DOHH2 (cell line): ENCODE measurements at regions not wholly inside any gene's neighbourhood (a gene's known extent, or its start where the extent isn't known, plus 50 kb on each side); places are given as distances from the start of the nearest gene placed in this dataset.

Experiments used
- H3F3A ChIP-seq: fragments of 200-600 bp; sonication (generic), shearing (Covaris generic); 2 replicates; pipeline ENCODE4 v1.6.0; 2016; ENCODE audit warnings: antibody characterized with exemption, mild to moderate bottlenecking; ENCODE audit not compliant: control insufficient read depth, insufficient read depth
- H3K27ac ChIP-seq: fragments of 200-600 bp; sonication (generic); 2 replicates; pipeline ENCODE4 v1.5.1; 2014; ENCODE audit warnings: low read depth, mild to moderate bottlenecking, low read length, moderate library complexity
- H3K27me3 ChIP-seq: fragments of 200-600 bp; sonication (generic); 2 replicates; pipeline ENCODE4 v1.6.1; 2014; ENCODE audit warnings: mild to moderate bottlenecking, low read length, mixed read lengths; ENCODE audit not compliant: control insufficient read depth
- H3K36me3 ChIP-seq: fragments of 200-600 bp; sonication (generic); 2 replicates; pipeline ENCODE4 v1.6.1; 2014; ENCODE audit warnings: mild to moderate bottlenecking, low read length, moderate library complexity, mixed read lengths; ENCODE audit not compliant: control insufficient read depth
- H3K4me1 ChIP-seq: fragments of 200-600 bp; sonication (generic); 2 replicates; pipeline ENCODE4 v1.6.1; 2014; ENCODE audit warnings: mild to moderate bottlenecking, low read length, mixed read lengths; ENCODE audit not compliant: control insufficient read depth
- H3K4me2 ChIP-seq: fragments of 200-600 bp; sonication (generic); 2 replicates; pipeline ENCODE4 v1.6.0; 2014; ENCODE audit warnings: mild to moderate bottlenecking, low read length, moderate library complexity
- H3K4me3 ChIP-seq: fragments of 200-600 bp; sonication (generic); 2 replicates; pipeline ENCODE4 v1.5.1; 2014; ENCODE audit warnings: mild to moderate bottlenecking, low read length, mixed read lengths
- H3K79me2 ChIP-seq: fragments of 200-600 bp; sonication (generic); 2 replicates; pipeline ENCODE4 v1.6.1; 2014; ENCODE audit warnings: mild to moderate bottlenecking, low read length, mixed read lengths; ENCODE audit not compliant: control insufficient read depth
- H3K9me2 ChIP-seq: fragments of 200-600 bp; sonication (generic); replicated peaks from 2 replicates; pipeline ENCODE4 v1.6.1; 2014; ENCODE audit warnings: mild to moderate bottlenecking, low read length, mixed read lengths; ENCODE audit not compliant: control insufficient read depth
- H3K9me3 ChIP-seq: fragments of 200-600 bp; sonication (generic); 2 replicates; pipeline ENCODE4 v1.6.1; 2014; ENCODE audit warnings: antibody characterized with exemption, low read length, mixed read lengths; ENCODE audit not compliant: control insufficient read depth, insufficient read depth
- H4K20me1 ChIP-seq: fragments of 200-600 bp; sonication (generic); 2 replicates; pipeline ENCODE4 v1.6.0; 2014; ENCODE audit warnings: low read depth, mild to moderate bottlenecking, antibody characterized with exemption, low read length, moderate library complexity; ENCODE audit not compliant: control insufficient read depth, insufficient read depth
- EZH2phosphoT487 ChIP-seq: fragments of 200-600 bp; sonication (generic); IDR thresholded peaks from 2 replicates; pipeline ENCODE4 v1.6.1; 2017; ENCODE audit warnings: borderline replicate concordance, mild to moderate bottlenecking, antibody characterized with exemption, low read length, moderate library complexity, mixed read lengths
- TF ChIP-seq, protein P1 (sequence below): fragments of 200-600 bp; sonication (generic); IDR thresholded peaks from one replicate; pipeline ENCODE4 v1.5.1; 2014; ENCODE audit warnings: antibody characterized with exemption, mild to moderate bottlenecking, low read depth, low read length; ENCODE audit not compliant: poor library complexity, severe bottlenecking

DNA sequence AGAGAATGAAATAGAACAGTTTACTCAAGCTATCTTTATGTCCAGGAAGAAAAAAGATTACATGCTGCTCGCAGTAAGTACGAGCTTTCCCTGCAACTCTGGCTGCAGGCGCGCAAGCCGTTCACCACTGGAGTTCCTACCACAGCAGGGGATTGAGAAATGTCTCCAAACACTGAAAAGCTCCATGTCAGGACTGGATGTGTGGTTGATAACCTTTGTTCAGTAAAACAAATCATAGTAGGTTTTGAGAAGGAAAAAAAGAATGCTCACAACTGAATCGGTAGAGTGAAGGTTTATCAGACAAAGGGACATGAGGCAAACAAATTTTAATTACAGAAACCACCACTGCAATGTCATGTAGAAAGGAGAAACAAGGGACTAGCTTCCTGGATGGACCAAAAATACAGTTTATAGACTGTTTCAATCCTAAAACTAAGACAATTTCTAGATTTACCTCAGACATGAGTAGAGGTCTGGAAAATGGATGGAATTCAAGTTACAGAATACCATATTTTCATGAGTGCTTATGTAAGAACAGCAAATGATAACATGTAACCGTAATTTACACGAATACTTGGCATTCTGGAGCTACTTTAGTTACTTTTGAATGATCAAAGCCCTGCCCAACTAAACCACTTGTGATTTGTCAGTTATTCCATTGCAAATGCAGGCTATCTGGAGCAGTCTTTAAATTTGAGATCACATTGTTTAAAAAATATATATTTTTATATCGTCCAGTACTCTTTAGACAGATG is 471.1 kb downstream of the SHQ1 start:
- H3K4me3 ChIP-seq = no peak overlapping the region
- TF ChIP-seq, protein P1, sequence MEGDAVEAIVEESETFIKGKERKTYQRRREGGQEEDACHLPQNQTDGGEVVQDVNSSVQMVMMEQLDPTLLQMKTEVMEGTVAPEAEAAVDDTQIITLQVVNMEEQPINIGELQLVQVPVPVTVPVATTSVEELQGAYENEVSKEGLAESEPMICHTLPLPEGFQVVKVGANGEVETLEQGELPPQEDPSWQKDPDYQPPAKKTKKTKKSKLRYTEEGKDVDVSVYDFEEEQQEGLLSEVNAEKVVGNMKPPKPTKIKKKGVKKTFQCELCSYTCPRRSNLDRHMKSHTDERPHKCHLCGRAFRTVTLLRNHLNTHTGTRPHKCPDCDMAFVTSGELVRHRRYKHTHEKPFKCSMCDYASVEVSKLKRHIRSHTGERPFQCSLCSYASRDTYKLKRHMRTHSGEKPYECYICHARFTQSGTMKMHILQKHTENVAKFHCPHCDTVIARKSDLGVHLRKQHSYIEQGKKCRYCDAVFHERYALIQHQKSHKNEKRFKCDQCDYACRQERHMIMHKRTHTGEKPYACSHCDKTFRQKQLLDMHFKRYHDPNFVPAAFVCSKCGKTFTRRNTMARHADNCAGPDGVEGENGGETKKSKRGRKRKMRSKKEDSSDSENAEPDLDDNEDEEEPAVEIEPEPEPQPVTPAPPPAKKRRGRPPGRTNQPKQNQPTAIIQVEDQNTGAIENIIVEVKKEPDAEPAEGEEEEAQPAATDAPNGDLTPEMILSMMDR = no peak
- no peak for TF ChIP-seq EZH2phosphoT487
- no peaks in the 10 kb centered on the region for H3K9me3 ChIP-seq
- H3K27ac ChIP-seq = no peak overlapping the region
- H4K20me1 ChIP-seq = peaks cover 14% of the 10 kb centered on the region; the same call in 1 of the 2 replicates
- no peak overlapping the region for H3K4me2 ChIP-seq
- no peaks in the 10 kb centered on the region for H3K27me3 ChIP-seq
- peaks cover 24% of the 10 kb centered on the region for H3K36me3 ChIP-seq
- H3K4me1 ChIP-seq = no peaks in the 10 kb centered on the region; the same call in 1 of the 2 replicates
- H3K9me2 ChIP-seq = no peaks in the 10 kb centered on the region
- peaks cover 4% of the 10 kb centered on the region; the same call in 1 of the 2 replicates for H3F3A ChIP-seq
- peaks cover 27% of the 10 kb centered on the region for H3K79me2 ChIP-seq

DNA sequence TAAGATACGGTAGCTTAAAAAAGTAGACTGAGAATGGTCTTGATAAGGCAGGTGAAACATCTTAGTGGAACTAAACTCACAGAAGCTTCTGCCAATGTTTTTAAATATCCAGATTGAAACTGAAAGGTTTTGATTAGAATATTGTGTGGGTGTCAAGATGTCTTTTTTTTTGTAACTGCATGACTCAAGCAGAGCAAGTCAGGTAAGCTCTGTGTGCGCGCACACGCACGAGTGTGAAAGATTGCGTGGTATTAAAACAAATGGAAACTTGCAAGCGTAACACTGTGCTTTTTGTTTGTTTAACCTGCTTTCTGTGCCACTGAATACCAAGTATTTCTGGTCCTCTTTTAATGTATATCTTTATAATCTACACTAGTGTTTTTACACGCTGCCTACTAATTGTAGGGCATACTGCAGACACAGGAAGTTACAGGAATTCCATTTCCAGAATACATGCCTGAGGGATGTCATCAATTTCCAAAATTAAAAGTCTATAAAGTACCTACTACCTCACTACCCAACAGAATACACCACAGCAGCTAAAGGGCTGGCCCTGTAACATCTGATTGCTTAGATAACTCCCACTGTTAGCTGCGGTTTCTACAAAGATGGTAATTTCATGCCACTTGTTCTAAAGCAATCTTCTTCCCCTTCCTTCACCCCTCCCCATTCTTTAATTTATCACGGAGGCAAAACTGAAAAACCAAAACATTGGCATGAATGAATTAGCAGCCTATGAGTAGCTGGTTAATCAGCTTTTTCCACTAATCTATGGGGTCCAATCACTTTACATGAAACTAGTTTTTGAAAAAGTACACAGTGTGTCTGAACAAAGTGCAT is 472.8 kb downstream of the SHQ1 start:
- Histone ChIP-seq H3K4me2 (no peak overlapping the region), H3K9me2 (no peaks in the 10 kb centered on the region), H3K36me3 (peaks cover 24% of the 10 kb centered on the region), H3K79me2 (peaks cover 11% of the 10 kb centered on the region), H3K27me3 (no peaks in the 10 kb centered on the region), H3F3A (peaks cover 4% of the 10 kb centered on the region; the same call in 1 of the 2 replicates), H4K20me1 (no peaks in the 10 kb centered on the region), H3K9me3 (no peaks in the 10 kb centered on the region), H3K4me3 (no peak overlapping the region), H3K27ac (no peak overlapping the region), H3K4me1 (no peaks in the 10 kb centered on the region)
- TF ChIP-seq EZH2phosphoT487 = no peak
- TF ChIP-seq, protein P1 = no peak

- Histone ChIP-seq H3K4me3 (no peak overlapping the region), H3K9me2 (no peaks in the 10 kb centered on the region), H3K27ac (no peak overlapping the region), H3F3A (peaks cover 4% of the 10 kb centered on the region; the same call in 1 of the 2 replicates), H4K20me1 (no peaks in the 10 kb centered on the region), H3K36me3 (peaks cover 9% of the 10 kb centered on the region), H3K4me2 (no peak overlapping the region), H3K4me1 (no peaks in the 10 kb centered on the region), H3K27me3 (no peaks in the 10 kb centered on the region), H3K9me3 (no peaks in the 10 kb centered on the region), H3K79me2 (no peaks in the 10 kb centered on the region)
- TF ChIP-seq EZH2phosphoT487 = no peak
- TF ChIP-seq, protein P1 = no peak
Observed at GRCh38 chr3:72373139-72373538, 475.1 kb downstream of the SHQ1 start.
